ENCODE measurements at regions not wholly inside any gene's neighbourhood (a gene's known extent, or its start where the extent isn't known, plus 50 kb on each side); places are given as distances from the start of the nearest gene placed in this dataset.

- no peak for TF ChIP-seq CTCF (IDR thresholded peaks at IDR 0.05; ENCODE audit: low read length)
- no peak for TF ChIP-seq EZH2 (optimal IDR thresholded peaks at IDR 0.05; ENCODE audit: low read depth, low read length)
Observed at GRCh38 chr10:27391325-27391724, 112.8 kb upstream of the RAB18 start.

Measured in MM.1S (cell line).